UCSD-AML1 (cell line): ENCODE measurements at regions not wholly inside any gene's neighbourhood (a gene's known extent, or its start where the extent isn't known, plus 50 kb on each side); places are given as distances from the start of the nearest gene placed in this dataset.

Experiments
- DNase-seq: peaks from one replicate; lab custom pipeline; 2025; ENCODE audit not compliant: unreplicated experiment; lab: John Stamatoyannopoulos, UW

DNA sequence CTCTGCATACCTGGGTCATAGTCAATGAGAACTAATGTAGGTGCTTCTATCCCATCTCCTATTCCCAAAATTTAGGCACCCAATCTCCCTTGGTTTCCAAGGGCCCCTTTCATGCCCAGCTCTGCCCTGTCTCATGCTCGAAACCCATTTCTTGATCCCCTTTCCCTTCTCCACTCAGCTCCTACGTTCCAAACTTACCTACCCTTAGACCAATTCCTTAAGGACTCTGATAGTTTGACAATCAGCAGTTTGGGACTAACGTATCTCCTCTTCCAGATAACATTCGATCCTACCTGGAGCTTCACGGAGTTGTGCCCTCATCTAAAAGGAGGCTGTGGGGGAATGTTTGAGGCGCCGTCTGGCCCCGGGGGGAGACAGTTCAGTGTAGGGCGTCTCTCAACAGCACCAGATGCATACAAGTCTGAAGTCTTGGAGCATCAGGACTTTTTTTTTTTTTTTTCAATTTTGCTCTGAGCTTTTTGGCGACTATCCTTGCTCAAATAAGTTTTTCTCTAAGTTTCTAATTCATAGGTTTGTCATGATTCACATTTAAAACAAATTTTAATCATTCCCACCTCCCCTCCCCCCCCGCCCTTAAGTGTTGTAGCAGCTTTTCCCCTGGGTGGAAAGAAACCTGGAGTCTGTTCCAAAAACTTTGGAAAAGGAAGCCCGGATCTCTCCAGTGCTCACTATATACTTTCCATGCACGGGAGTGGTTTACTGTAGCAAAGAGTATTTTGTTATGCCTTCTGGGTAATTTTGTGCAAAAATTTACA is 141.2 kb upstream of the LGALSL start:
- DNase-seq = no peak

DNA sequence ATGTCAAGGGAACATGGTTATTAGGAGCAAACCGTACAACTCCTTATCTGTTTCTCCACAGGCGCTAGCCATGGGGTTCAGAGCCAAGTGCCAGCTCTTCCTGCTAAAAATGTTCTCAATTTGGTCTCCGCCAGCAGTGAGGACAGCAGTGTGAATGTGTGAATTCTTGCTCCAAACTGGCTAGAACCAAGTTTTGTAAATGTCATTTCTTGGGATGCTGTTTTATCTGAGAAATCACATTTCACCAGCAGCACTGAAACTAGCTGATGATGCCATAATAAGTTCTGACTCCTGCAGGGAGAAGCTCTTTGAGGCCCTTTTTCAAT is 140.6 kb upstream of the LGALSL start:
- DNase-seq = no peak

DNA sequence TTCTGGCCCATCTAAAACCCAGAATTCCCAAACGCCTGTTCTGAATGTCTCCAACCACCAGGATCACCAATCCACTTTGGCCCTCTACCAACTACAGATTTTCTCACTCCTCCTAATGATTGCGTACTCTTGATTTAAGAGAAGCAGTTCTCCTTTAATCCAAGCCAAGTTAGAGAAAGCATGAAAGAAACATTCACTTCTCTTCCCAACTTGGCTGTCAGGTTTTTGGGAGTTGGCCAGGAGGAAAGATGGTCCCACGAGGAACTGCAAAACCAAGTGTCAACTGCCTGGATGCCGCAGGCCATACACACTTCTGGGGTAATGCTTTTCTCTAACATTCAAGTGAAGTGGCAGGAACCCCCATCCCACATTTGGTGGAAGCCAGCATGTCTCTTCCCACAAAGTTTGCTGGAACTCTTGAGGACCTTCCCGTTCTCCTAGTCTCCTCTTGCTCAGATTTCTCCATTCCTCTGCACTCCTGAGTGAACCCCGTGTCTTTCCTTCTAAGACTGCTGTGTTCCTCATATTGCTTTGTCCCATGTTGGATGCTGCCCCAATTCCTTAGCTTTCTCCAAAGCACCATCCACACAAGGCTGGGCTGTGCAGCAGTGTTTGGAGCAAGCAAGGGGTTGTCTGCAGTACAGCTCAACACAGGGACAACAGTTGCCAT is 138.5 kb upstream of the LGALSL start:
- no peak for DNase-seq

DNA sequence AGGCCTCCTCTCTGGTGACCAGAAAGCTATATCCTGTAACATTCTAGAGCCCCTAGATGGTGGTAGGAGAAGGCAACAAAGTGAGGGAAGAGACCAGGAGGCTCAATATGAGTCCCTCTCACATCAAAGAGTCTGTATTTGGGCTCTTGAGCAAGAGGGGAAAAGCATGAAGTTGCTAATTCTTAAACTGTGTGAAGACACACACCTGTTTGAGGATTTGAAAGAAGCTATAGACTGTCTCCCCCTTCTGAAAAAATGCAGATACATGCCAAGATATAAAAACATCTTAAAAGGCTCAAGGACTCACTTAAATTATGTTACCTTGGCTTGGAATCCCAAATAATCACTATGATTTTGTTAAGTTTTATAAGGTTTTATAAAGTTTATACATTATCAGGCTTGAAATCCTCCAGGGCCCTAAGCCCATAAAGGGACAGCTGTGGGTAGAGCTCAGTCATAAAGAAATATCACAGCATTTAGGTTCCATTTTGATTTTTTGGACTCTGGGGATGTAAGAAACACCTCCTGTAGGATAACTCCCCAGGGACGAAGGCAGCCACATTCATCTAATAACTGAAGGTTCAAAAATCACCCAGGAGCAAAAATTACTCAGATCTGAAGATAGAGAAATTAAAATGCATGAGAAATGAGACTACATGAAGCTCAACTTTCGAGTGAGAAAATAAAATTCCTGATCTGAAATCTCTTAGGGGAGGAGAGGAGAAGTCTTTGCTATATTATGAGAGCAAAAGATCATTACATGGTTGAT is 136.1 kb upstream of the LGALSL start:
- no peak for DNase-seq

DNA sequence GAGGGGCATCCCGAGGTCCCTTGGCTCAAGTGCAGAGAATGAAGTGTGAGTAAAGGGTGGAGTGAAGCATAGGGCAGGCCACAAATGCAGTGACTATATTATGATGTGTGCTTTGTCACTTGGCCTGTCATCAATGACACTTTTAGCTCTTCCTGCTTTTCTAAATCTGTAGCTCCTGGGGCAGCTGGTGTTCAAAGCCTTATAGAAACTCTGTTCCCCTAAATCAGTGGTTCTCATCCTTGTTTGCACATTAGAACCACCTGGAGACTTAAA is 135.6 kb upstream of the LGALSL start:
- DNase-seq = no peak

DNA sequence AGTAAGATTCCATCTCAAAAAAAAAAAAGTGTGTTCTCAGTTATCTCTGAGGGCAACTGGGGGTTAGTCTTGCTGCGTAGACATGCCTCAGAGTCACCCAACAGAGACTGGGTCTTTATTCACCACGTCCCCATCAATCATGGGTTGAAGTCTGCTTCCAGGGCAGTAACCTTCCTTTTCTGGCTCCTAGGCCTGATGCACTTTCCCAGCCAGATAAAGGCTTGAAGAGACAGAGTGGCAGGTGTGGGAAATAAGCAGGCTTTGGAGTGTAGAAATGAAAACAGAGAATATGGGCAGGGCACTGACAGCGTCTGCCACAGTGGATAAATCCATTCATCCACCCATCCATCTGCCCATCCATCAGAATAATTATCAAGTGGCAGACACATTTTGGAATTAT is 134.1 kb upstream of the LGALSL start:
- DNase-seq = no peak

DNA sequence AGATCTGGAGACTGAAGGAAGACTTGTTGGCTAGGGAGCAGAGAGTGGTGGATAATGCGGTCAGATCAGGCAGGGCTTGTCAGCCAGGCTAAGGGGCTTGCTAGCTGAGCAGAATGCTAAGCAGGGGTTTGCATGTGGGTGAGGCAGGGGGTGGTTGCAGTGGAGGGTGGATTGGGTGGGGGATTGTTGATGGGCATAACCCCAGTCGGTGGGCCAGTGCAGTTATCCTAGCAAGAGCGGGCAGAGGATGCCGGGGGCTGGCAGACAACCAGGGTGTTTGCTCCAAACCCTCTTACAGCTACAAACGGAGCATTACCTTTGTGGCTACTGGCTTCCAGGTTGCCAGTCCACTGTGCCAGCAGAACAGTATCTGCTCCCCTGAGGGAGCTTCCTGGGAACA is 131.5 kb upstream of the LGALSL start:
- DNase-seq = no peak

DNA sequence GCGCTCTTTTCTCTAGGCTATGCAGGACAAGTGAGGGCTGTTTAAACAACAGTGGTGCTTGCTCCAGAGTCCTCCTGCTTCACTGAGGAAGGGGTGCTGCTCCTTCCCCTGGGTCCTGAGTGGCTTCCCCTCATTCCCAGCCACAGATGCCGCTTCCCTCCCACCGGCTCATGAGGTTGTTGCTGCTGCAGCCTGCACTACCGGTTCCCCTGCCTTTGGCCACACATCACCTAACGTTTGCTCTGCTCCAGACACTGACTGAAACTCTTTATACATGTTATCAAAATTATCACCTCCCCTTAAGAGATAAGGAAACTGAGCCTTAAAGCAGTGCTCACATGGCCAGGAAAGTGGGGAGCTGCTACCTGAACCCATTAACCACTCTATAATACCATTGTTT is 130.8 kb upstream of the LGALSL start:
- DNase-seq = no peak

DNA sequence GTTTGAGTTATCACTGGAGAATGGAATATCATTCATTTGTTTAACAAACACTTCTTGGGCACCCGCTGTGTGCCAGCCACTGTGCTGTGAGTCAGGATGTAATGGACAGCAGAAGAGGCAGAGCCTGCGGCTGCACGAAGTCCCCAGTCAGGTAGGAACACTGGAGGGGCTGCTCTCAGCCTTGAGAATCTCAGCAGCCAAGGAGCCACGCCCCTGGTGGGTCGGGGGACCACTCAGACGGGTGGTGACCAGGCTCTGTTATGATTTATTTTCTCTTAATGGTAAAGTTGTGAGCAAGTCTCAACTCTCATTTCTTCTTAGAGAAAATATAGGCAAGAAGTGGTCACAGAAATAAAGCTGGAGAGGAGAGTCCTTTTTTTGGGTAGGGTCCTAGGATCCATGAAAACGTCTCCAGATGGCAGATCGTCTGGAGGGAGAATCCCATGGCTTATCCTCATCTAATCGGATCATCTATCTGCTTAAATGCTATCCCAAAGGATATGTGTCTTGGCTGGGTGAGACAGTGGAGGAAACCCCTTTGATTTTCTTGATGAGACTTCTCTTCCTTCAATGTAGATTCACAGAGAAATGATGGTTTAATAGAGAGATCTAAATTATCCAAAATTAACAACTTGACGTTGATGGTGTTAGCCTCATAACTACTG is 129.1 kb upstream of the LGALSL start:
- DNase-seq = no peak

DNA sequence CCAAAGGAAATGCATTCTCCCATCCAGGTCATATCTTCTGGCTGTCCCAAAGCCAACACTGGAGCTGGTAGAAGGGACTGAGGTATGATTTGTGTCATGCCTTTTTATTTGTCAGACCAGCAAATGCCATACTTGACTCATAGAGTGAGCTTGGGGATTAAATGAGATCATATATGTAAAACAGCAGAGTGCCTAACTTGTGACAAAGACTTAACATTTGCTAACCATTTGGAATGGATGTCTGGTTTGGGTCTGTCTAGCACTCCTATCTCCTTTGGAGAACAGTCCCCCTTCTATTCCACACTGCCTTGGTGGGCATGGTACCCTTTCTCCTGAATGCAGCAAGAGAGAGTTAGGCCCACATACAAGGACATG is 128.5 kb upstream of the LGALSL start:
- no peak for DNase-seq

DNA sequence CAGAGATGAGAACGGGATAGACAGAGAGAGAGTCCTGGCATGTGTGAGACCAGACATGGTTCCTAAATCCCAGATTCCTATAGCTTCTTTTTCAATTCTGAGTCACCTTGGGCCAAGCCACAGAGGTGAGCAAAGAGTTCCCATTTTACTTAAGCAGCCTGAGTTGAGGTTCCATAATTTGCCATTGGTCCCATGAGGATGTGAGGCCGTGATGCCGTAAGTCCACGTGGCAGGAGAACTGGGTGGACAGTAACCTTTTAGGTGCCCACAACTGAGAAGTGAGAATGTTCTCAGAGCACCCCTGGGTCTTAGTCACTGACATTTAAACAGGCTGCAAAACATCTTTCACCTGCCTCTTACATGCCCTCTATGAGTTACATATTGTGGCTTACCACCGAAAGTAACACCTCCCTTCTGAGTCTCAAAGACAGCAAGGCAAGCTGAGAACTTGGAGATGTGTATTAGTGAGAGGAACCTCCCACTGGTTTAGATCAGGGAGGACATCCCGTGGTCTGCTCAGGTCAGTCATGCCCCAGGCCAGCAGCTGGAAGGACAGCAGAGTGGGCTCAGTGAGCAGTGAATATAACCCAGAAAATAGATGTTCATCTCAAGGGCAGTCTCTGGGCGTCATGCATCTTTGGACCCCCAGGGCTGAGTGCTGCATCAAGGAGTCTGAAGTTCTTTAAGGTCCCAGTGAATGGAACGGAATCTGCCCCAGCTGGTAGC is 127.9 kb upstream of the LGALSL start:
- no peak for DNase-seq

DNA sequence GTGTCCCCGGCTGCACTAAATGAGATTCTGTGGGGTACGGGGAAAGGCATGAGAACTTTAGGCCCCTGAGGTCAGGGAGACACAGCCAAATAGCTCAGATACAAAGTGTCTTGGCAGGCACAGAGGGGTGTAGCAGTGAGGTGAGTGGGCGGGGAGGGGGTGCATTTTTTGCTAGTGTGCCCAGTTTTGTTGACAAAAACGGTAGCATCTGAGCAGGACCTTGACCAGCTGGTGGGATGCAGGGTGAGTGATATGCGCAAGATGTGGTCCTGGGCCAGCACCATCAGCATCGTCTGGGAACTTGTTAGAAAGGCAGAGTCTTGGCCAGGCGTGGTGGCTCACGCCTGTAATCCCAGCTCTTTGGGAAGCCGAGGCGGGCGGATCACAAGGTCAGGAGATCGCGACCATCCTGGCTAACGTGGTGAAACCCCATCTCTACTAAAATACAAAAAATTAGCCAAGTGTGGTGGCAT is 127.3 kb upstream of the LGALSL start:
- DNase-seq = no peak

DNA sequence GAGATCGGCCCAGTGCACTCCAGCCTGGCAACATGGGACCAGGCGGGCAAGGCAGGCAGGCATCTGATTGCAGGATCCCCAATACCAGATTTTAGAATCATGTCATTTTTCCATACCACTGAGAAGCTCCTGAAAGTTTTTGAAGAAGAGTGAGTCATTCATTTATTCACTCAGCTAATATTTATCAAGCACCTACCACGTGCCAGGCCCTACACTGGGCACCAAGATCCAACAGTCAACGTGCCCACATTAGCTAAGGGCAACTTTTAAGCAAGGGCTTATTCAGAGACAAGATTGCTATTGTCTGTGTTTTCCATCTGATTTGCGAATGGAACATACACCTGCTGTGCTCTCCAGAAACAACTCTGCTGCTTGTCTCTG is 126.8 kb upstream of the LGALSL start:
- DNase-seq = no peak

DNA sequence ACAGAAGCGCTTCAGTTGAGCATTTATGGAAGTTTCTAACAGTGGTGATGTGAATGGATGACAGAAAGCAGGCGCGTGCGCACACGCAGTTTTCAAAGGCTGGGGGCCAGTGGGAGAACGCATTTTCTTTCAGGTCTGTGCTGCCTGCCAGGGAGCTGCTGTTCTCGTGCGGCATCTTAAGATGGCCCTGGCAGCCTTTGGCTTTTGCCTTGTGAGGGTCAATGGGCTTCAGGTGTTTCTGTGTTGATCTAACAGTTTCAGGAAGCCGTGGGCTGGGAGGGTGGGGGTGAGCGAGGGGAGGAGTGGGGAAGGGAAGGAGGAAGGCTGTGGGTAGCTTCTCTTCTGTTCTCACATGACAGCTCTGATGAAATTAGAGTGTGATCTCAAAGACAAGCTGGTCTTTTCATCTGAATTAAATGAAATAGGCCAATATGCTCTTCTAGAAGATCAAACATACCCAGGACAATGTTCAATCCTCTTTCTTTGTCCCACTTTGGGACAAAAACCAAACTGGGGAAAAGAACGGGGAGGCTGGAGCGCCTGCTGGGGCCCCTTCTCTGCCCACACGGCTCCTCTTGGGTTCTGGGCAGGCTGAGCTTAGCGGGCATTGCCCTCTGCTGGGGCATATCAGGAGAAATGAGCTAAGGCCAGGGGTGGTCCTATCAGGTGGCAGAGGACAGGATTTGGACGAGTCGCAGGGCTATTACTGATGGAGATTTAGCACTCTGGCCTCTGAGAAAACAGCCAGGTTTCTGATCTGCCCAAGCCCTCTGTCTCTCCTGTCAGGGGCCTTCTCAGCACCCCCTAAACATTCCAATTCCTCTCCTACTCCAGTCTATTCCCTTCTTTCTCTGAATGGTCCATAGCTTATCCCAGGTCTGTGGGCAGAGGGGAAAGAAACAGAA is 126.2 kb upstream of the LGALSL start:
- DNase-seq = peak; percentile 43

DNA sequence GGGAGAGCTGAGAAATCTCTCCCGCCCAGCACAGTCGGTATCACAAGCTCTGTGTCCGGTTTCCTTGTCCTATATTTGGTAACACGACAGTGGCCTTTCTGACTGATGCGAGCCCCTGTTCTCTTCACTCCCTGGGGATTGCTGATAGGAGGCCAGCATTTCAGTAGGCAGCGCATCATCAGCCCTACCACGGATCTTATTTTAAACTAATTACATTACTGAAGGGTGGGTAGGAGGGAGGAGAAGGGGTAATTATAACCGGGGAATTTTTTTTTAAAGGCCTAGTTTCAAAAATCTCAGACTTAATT is 125.6 kb upstream of the LGALSL start:
- no peak for DNase-seq

DNA sequence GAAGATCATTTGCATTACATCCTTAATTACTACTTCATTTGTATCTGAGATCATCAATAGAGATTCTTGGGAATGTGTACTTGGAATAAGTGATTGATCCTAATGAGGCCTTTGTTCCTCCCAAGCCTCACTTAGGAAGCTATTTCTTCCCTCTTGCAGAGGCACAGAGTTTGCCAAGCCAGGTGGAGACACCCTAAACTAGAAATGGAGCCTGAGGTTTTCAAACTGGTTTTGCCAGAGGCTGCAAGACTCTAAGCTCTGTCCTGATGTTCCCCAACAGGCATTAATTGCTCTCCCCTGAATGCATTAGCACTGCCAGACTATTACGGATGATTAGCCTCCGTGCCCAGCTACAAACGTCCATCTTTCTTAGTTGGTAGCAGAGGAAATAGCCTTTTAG is 125.2 kb upstream of the LGALSL start:
- no peak for DNase-seq

DNA sequence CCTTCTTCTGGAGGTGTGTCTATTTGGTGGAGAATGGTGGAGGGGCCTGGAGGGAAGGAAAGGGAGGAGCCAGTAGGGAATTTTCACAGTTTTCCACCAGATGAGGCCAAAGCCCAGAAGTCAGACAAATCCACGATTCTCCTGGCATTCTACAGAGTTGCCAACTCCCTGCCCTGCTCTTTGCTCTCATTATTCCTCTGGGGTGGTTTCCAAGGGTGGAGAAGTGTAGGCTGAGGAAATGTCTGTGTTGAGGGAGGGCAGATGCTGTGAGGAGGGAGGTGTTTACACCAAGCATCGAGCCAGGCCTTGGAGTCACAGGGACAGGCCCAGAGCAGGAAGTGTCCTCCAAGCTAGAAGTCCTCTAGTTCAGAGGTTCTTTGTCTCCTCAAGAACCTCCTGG is 124.1 kb upstream of the LGALSL start:
- DNase-seq = no peak

DNA sequence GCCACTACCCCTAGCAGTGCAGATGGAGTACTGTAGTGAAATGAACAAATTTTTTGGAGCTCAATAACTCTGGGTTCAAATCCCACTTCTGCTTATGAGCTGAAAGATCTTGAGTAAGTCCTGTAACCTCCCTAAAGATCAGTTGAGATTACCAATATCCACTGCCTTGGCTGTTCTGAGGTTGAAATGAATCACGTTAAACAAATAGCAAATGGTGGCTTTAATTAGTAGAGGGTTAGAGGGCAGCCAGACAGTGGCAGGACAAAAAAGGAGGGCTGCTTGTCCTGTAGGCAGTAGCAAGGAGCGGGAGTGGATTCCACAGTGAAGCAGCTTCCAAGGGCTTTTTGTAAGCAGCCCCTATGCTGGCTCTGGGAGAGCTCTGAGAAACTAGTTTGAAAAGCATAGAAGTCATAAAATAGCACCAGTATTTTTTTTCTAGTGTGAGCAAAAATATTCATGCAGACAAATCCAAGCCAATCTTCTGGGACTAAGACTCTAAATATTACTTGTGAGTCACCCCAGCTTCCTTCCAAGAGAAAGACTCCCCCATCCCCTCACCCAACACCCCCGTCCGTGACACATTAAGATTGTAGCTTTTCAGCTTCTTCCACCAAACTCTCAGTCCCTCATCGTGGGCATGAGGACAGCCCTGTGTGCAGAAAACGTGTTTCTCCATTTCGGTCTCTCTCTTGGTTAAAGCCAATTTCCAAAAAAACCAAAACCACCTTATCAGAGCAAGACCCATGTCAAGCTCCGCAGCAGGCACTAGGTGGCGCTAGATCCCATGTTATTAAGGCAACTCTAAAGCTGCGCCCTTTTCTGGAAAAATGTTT is 123.5 kb upstream of the LGALSL start:
- peak; percentile 68 for DNase-seq

DNA sequence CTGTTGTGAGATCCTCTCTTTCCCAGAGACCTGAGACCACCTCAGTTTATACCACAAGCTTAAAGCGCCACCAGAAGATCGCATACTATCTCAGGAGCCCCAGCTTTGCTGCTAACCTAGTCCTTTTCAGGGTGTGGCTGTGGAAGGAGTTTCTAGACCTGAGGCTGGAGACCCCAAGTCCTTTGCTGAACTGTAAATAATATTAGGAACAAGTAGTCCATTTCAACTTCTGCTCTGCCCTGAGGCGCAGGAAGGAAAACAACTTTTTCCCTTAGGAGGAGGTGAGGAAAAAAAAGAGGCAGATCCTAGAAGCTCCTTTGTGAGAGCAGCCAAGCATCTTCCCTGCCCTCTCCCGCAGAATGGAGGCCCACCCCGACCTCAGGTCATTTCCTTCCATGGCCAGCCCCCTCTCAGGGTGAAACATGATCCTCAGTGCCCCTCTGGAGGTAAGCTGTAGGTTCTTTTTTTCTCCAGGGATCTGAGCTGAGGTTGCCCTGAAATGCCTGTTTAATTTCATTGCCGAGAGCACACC is 122.8 kb upstream of the LGALSL start:
- no peak for DNase-seq
